Upper lobe of right lung (tissue), 1 donor: ENCODE measurements at regions not wholly inside any gene's neighbourhood (a gene's known extent, or its start where the extent isn't known, plus 50 kb on each side); places are given as distances from the start of the nearest gene placed in this dataset.
"Not testable (repeated sequence)": the region's sequence is repeated elsewhere in the genome, so short reads cannot be mapped to it uniquely, and the experiment has no call there.

ENCODE experiments used
- ATAC-seq: fragments of 200-7000 bp; cut with Tn5 transposase; one replicate; pipeline ENCODE4 v1.9.1; 2020; ENCODE audit warnings: mild to moderate bottlenecking, moderate library complexity
- DNase-seq: peaks from one replicate; pipeline ENCODE4 v3.0.0-alpha.2; 2020
- H3K27ac ChIP-seq: fragments of 200-600 bp; one replicate; pipeline ENCODE4 v1.8.0; 2022
- H3K27me3 ChIP-seq: fragments of 200-600 bp; one replicate; pipeline ENCODE4 v1.8.0; 2022; ENCODE audit warnings: mild to moderate bottlenecking
- H3K36me3 ChIP-seq: fragments of 200-600 bp; one replicate; pipeline ENCODE4 v1.8.0; 2022
- H3K4me1 ChIP-seq: fragments of 200-600 bp; one replicate; pipeline ENCODE4 v1.8.0; 2022
- H3K4me3 ChIP-seq: fragments of 200-600 bp; one replicate; pipeline ENCODE4 v1.8.0; 2022; ENCODE audit warnings: mild to moderate bottlenecking
- H3K9me3 ChIP-seq: fragments of 200-600 bp; one replicate; pipeline ENCODE4 v1.8.0; 2022
- intact Hi-C: fragments of 100-400 bp; cut with DNase I; formaldehyde crosslinking; loops from one replicate; pipeline ENCODE4 v1.11.0; 2022
- TF ChIP-seq, protein P1 (sequence below): fragments of 200-600 bp; IDR thresholded peaks from one replicate; pipeline ENCODE4 v1.8.0; 2022; ENCODE audit warnings: antibody characterized with exemption
- donor health status: DM: no; HTN: yes; CAD: no; lungs with severe emphysema.

DNA sequence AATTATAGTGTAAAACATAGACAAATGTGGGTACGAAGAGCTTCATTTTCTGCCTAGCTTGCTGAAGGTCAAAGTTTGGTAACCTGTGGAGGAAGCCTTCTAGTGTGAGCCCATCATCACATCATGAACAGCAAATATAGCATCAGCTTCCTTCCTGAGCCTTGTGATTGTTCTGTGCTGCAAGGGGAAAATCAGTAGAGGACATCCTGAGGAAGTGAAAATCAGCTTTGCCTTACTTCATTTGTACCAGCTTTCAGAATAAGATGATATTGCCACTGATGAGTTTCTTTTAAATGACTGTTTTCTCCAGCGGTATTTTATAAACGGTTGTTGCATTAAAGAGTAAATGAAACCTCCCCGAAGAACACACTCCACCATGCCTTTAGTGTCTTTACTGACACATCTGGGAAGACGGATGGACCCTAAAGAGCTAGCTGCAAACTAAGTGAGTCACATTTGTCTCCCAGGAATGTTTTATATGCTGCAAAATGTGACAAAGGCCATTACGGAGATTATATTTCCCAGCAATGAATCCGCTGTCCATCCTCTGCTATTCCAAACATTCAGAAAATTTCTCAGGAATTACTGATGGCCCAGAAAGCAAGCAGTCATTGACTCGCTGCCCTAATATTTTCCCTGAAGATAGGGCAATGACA is 1272.8 kb downstream of the SUCLG1 start:
- intact Hi-C loops = no loop called here
- H3K27ac ChIP-seq = no peak overlapping the region
- no peaks in the 10 kb centered on the region for H3K27me3 ChIP-seq
- no peaks in the 10 kb centered on the region for H3K36me3 ChIP-seq
- no peak overlapping the region for H3K4me3 ChIP-seq
- H3K4me1 ChIP-seq = no peaks in the 10 kb centered on the region
- no peaks in the 10 kb centered on the region for H3K9me3 ChIP-seq
- no peak for DNase-seq
- TF ChIP-seq, protein P1, sequence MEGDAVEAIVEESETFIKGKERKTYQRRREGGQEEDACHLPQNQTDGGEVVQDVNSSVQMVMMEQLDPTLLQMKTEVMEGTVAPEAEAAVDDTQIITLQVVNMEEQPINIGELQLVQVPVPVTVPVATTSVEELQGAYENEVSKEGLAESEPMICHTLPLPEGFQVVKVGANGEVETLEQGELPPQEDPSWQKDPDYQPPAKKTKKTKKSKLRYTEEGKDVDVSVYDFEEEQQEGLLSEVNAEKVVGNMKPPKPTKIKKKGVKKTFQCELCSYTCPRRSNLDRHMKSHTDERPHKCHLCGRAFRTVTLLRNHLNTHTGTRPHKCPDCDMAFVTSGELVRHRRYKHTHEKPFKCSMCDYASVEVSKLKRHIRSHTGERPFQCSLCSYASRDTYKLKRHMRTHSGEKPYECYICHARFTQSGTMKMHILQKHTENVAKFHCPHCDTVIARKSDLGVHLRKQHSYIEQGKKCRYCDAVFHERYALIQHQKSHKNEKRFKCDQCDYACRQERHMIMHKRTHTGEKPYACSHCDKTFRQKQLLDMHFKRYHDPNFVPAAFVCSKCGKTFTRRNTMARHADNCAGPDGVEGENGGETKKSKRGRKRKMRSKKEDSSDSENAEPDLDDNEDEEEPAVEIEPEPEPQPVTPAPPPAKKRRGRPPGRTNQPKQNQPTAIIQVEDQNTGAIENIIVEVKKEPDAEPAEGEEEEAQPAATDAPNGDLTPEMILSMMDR = no peak
- no peak for ATAC-seq

DNA sequence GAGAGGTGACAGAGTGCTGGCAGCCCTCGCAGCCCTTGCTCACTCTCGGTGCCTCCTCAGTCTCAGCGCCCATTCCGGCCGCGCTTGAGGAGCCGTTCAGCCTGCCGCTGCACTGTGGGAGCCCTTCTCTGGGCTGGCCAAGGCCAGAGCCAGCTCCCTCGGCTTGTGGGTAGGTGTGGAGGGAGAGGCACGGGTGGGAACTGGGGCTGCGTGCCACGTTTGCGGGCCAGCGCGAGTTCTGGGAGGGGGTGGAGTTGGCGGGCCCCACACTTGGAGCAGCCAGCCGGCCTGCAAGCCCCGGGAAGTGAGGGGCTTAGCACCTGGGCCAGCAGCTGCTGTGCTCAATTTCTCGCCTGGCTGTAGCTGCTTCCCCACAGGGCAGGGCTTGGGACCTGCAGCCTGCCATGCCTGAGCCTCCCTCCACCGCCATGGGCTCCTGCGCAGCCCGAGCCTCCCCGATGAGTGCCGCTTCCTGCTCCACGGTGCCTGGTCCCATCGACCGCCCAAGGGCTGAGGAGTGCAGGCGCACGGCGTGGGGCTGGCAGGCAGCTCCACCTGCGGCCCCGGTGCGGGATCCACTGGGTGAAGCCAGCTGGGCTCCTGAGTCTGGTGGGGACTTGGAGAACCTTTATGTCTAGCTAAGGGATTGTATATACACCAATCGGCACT is 1278.1 kb downstream of the SUCLG1 start:
- H3K4me1 ChIP-seq, H3K27ac ChIP-seq, ATAC-seq, H3K4me3 ChIP-seq, H3K27me3 ChIP-seq, H3K36me3 ChIP-seq, H3K9me3 ChIP-seq, intact Hi-C loops, DNase-seq: not testable (repeated sequence)

DNA sequence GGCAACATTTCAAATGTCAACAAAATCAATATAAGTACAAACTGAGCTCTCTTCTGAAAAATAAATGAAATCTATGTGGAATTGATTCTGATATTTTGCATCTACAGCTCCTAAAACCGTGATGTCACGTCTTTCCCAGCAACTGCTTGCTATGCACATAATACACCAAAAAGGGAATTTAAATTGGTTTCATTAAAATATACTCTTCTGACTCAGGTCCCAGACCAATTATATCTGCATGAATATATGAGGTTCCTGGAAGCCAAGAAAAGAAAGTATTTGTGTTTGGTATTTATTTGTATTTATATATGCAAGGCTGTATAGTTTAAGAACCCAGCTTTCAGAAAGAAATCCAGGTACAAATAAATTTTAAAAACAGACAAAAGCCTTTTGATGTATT is 1282.5 kb downstream of the SUCLG1 start:
- Histone ChIP-seq H3K27ac (no peak overlapping the region), H3K36me3 (no peaks in the 10 kb centered on the region), H3K4me1 (no peaks in the 10 kb centered on the region), H3K27me3 (no peaks in the 10 kb centered on the region), H3K4me3 (no peak overlapping the region), H3K9me3 (no peaks in the 10 kb centered on the region)
- DNase-seq (no peak), ATAC-seq (no peak)
- TF ChIP-seq, protein P1 = no peak
- intact Hi-C loops = no loop called here

DNA sequence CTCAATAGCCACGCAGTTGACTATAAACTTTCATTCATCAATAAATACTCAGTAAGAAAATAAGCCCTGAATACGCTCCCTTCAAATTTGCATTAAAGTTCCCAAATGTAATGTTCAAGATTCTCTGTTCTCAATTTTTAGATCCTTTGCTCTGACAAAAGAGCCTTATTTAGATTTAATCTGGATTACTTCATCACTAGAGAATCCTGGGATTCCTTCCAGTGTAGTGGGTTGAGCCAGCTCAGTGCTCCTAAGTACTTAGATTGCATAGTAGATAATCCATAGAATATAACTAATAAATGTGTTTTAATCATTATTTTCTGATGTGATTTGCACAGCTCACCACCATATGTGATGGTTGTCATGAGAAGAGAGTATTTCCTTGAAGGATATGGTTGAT is 1286.2 kb downstream of the SUCLG1 start:
- H3K4me1 ChIP-seq = no peaks in the 10 kb centered on the region
- no peak overlapping the region for H3K27ac ChIP-seq
- intact Hi-C loops = no loop called here
- DNase-seq (no peak), ATAC-seq (no peak)
- H3K4me3 ChIP-seq = no peak overlapping the region
- no peaks in the 10 kb centered on the region for H3K27me3 ChIP-seq
- TF ChIP-seq, protein P1 = no peak
- no peaks in the 10 kb centered on the region for H3K9me3 ChIP-seq
- H3K36me3 ChIP-seq = no peaks in the 10 kb centered on the region

DNA sequence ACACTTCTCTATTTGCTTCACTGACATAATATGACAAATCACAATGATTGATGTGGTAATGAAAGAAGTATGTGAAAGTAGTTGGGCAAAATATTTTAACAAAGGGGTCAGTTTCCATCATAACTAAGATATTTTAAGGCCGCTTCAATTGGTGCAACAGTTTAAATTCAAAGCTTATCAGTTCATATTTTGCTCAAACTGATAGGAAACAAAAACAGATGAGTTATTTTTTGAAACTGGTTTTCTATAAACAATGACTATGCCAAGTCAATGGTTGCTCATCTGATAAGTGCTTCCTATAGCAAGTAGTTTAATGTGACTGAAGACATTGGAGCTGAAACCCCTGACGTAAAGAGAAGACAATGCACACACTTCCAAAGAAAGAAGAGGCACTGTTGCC is 1290.7 kb downstream of the SUCLG1 start:
- intact Hi-C loops = no loop called here
- Histone ChIP-seq H3K27ac (no peak overlapping the region), H3K36me3 (no peaks in the 10 kb centered on the region), H3K4me3 (no peak overlapping the region), H3K9me3 (no peaks in the 10 kb centered on the region), H3K4me1 (no peaks in the 10 kb centered on the region), H3K27me3 (no peaks in the 10 kb centered on the region)
- ATAC-seq (no peak), DNase-seq (no peak)
- TF ChIP-seq, protein P1 = no peak

DNA sequence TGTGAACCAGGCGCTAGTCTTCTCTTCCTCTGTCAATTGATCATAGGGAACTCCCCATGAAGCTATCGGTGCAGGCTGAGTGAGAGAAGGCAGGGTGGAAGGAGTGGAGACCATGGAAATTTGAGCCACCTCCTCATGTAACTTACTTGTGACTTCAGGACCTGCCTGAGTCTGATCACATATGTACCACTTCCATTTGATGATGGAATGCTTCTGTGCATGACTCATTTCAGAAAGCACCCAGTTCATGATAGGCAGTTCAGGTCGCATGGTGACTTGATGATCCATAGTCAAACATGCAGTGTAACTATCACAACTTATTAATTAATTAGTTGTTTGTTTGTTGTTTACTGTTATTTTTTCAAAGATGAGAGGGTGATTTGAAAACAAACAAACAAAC is 1296.7 kb downstream of the SUCLG1 start:
- TF ChIP-seq, protein P1 = no peak
- no peak for ATAC-seq
- intact Hi-C loops = no loop called here
- H3K27ac ChIP-seq = no peak overlapping the region
- H3K27me3 ChIP-seq = no peaks in the 10 kb centered on the region
- no peaks in the 10 kb centered on the region for H3K9me3 ChIP-seq
- no peak for DNase-seq
- no peak overlapping the region for H3K4me3 ChIP-seq
- H3K36me3 ChIP-seq = no peaks in the 10 kb centered on the region
- no peaks in the 10 kb centered on the region for H3K4me1 ChIP-seq
